Neural cell (in vitro differentiated cells): ENCODE measurements at regions not wholly inside any gene's neighbourhood (a gene's known extent, or its start where the extent isn't known, plus 50 kb on each side); places are given as distances from the start of the nearest gene placed in this dataset.

Experiments
- H2AFZ ChIP-seq: fragments of 200-600, 300-800 bp; sonication (generic), shearing (Covaris generic); 2 replicates; pipeline ENCODE4 v1.6.0; 2014; ENCODE audit warnings: low read depth, mild to moderate bottlenecking, antibody characterized with exemption, low read length, moderate library complexity
- H3F3A ChIP-seq: fragments of 200-600 bp; shearing (Covaris generic); 2 replicates; pipeline ENCODE4 v1.6.1; 2016; ENCODE audit warnings: mild to moderate bottlenecking, moderate library complexity, mixed read lengths, antibody characterized with exemption, low read length; ENCODE audit not compliant: insufficient read depth, poor library complexity, severe bottlenecking
- H3K27ac ChIP-seq: fragments of 200-600, 300-800 bp; sonication (generic), shearing (Covaris generic); 2 replicates; pipeline ENCODE4 v1.5.1; 2014; ENCODE audit warnings: mild to moderate bottlenecking, low read length, moderate library complexity
- H3K27me3 ChIP-seq: fragments of 300-800, 200-600 bp; sonication (generic), shearing (Covaris generic); 2 replicates; pipeline ENCODE4 v1.6.0; 2014; ENCODE audit warnings: mild to moderate bottlenecking, low read depth, low read length, moderate library complexity; ENCODE audit not compliant: insufficient read depth
- H3K36me3 ChIP-seq: fragments of 300-800, 200-600 bp; sonication (generic), shearing (Covaris generic); 2 replicates; pipeline ENCODE4 v1.5.1; 2014; ENCODE audit warnings: mild to moderate bottlenecking, antibody characterized with exemption, low read length, moderate library complexity; ENCODE audit not compliant: insufficient read depth
- H3K4me2 ChIP-seq: fragments of 300-800, 200-600 bp; sonication (generic), shearing (Covaris generic); 2 replicates; pipeline ENCODE4 v1.6.0; 2014; ENCODE audit warnings: mild to moderate bottlenecking, low read length
- H3K4me3 ChIP-seq: fragments of 300-800, 200-600 bp; sonication (generic), shearing (Covaris generic); 2 replicates; pipeline ENCODE4 v1.5.1; 2014; ENCODE audit warnings: mild to moderate bottlenecking, low read length, moderate library complexity
- H3K79me2 ChIP-seq: fragments of 200-600 bp; shearing (Covaris generic); replicated peaks from 2 replicates; pipeline ENCODE4 v1.6.0; 2014; ENCODE audit warnings: mild to moderate bottlenecking, low read length, moderate library complexity; ENCODE audit not compliant: insufficient read depth
- H3K9ac ChIP-seq: fragments of 300-800, 200-600 bp; sonication (generic), shearing (Covaris generic); 2 replicates; pipeline ENCODE4 v1.6.1; 2016; ENCODE audit warnings: mild to moderate bottlenecking, low read length, mixed read lengths
- H3K9me2 ChIP-seq: fragments of 200-600 bp; shearing (Covaris generic); 2 replicates; pipeline ENCODE4 v1.6.1; 2016; ENCODE audit warnings: mild to moderate bottlenecking, low read length, mixed read lengths; ENCODE audit not compliant: insufficient read depth
- H3K9me3 ChIP-seq: fragments of 200-600, 300-800 bp; sonication (generic), shearing (Covaris generic); 2 replicates; pipeline ENCODE4 v1.6.1; 2016; ENCODE audit warnings: mild to moderate bottlenecking, mixed run types, low read length, moderate library complexity, mixed read lengths
- H4K20me1 ChIP-seq: fragments of 200-600 bp; shearing (Covaris generic); 2 replicates; pipeline ENCODE4 v1.6.1; 2016; ENCODE audit warnings: mild to moderate bottlenecking, mixed run types; ENCODE audit not compliant: insufficient read depth
- EP300 ChIP-seq: fragments of 450-650 bp; conservative IDR thresholded peaks from 2 replicates; pipeline ENCODE4 v1.6.1; 2014; ENCODE audit warnings: antibody characterized with exemption, mild to moderate bottlenecking, moderate library complexity; ENCODE audit not compliant: poor library complexity, severe bottlenecking
- EZH2 ChIP-seq: fragments of 200-600, 300-800 bp; shearing (Covaris generic), sonication (generic); IDR thresholded peaks from 2 replicates; pipeline ENCODE4 v1.6.1; 2014; ENCODE audit warnings: antibody characterized with exemption, low read length, borderline replicate concordance, mild to moderate bottlenecking; ENCODE audit not compliant: insufficient read depth, poor library complexity, severe bottlenecking
- MXI1 ChIP-seq: fragments of 450-650 bp; conservative IDR thresholded peaks from 2 replicates; pipeline ENCODE4 v1.6.1; 2014; ENCODE audit warnings: antibody characterized with exemption, mild to moderate bottlenecking; ENCODE audit not compliant: poor library complexity, severe bottlenecking
- POLR2AphosphoS5 ChIP-seq: IDR thresholded peaks from 2 replicates; pipeline ENCODE4 v1.6.1; 2012
- RAD21 ChIP-seq: fragments of 450-650 bp; conservative IDR thresholded peaks from 2 replicates; pipeline ENCODE4 v1.6.1; 2014; ENCODE audit warnings: antibody characterized with exemption, mild to moderate bottlenecking, moderate library complexity
- SMC3 ChIP-seq: fragments of 450-650 bp; conservative IDR thresholded peaks from 2 replicates; pipeline ENCODE4 v1.6.1; 2014; ENCODE audit warnings: antibody characterized with exemption, mild to moderate bottlenecking, moderate library complexity; ENCODE audit not compliant: poor library complexity
- TAF1 ChIP-seq: IDR thresholded peaks from 2 replicates; pipeline ENCODE4 v1.6.1; 2012; ENCODE audit warnings: low read depth
- TF ChIP-seq, protein P1 (sequence below): fragments of 450-650 bp; IDR thresholded peaks from 2 replicates; pipeline ENCODE4 v1.5.1; 2014; ENCODE audit warnings: antibody characterized with exemption, mild to moderate bottlenecking, moderate library complexity; ENCODE audit not compliant: poor library complexity, severe bottlenecking
- TF ChIP-seq, protein P2 (sequence below): IDR thresholded peaks from 2 replicates; pipeline ENCODE4 v1.6.1; 2012; ENCODE audit warnings: borderline replicate concordance

- TF ChIP-seq, protein P1, sequence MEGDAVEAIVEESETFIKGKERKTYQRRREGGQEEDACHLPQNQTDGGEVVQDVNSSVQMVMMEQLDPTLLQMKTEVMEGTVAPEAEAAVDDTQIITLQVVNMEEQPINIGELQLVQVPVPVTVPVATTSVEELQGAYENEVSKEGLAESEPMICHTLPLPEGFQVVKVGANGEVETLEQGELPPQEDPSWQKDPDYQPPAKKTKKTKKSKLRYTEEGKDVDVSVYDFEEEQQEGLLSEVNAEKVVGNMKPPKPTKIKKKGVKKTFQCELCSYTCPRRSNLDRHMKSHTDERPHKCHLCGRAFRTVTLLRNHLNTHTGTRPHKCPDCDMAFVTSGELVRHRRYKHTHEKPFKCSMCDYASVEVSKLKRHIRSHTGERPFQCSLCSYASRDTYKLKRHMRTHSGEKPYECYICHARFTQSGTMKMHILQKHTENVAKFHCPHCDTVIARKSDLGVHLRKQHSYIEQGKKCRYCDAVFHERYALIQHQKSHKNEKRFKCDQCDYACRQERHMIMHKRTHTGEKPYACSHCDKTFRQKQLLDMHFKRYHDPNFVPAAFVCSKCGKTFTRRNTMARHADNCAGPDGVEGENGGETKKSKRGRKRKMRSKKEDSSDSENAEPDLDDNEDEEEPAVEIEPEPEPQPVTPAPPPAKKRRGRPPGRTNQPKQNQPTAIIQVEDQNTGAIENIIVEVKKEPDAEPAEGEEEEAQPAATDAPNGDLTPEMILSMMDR, result no peak
These were observed 136.2 kb upstream of the BOD1L1 start (continued) for GRCh38 chr4:13763707-13764106.

GRCh38 chr4:13765539-13765938, 138.0 kb upstream of the BOD1L1 start:
- Histone ChIP-seq H3K27me3 (no peaks in the 10 kb centered on the region), H3K4me2 (no peak overlapping the region), H3K9me2 (no peaks in the 10 kb centered on the region), H4K20me1 (no peaks in the 10 kb centered on the region), H2AFZ (no peak overlapping the region), H3K9ac (no peak overlapping the region), H3K4me3 (no peak overlapping the region), H3K79me2 (no peaks in the 10 kb centered on the region), H3K36me3 (no peaks in the 10 kb centered on the region), H3K27ac (no peak overlapping the region), H3F3A (no peaks in the 10 kb centered on the region), H3K9me3 (no peaks in the 10 kb centered on the region)
- no peak for TF ChIP-seq EP300
- TF ChIP-seq, protein P2, sequence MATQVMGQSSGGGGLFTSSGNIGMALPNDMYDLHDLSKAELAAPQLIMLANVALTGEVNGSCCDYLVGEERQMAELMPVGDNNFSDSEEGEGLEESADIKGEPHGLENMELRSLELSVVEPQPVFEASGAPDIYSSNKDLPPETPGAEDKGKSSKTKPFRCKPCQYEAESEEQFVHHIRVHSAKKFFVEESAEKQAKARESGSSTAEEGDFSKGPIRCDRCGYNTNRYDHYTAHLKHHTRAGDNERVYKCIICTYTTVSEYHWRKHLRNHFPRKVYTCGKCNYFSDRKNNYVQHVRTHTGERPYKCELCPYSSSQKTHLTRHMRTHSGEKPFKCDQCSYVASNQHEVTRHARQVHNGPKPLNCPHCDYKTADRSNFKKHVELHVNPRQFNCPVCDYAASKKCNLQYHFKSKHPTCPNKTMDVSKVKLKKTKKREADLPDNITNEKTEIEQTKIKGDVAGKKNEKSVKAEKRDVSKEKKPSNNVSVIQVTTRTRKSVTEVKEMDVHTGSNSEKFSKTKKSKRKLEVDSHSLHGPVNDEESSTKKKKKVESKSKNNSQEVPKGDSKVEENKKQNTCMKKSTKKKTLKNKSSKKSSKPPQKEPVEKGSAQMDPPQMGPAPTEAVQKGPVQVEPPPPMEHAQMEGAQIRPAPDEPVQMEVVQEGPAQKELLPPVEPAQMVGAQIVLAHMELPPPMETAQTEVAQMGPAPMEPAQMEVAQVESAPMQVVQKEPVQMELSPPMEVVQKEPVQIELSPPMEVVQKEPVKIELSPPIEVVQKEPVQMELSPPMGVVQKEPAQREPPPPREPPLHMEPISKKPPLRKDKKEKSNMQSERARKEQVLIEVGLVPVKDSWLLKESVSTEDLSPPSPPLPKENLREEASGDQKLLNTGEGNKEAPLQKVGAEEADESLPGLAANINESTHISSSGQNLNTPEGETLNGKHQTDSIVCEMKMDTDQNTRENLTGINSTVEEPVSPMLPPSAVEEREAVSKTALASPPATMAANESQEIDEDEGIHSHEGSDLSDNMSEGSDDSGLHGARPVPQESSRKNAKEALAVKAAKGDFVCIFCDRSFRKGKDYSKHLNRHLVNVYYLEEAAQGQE, result no peak
- TF ChIP-seq TAF1, result no peak
- TF ChIP-seq, protein P1, result no peak
- TF ChIP-seq MXI1, result no peak
- no peak for TF ChIP-seq RAD21
- TF ChIP-seq POLR2AphosphoS5, result no peak
- no peak for TF ChIP-seq EZH2
- no peak for TF ChIP-seq SMC3
